ENCODE measurements at regions not wholly inside any gene's neighbourhood (a gene's known extent, or its start where the extent isn't known, plus 50 kb on each side); places are given as distances from the start of the nearest gene placed in this dataset.

GRCh38 chr17:54527941-54528340, 372.7 kb upstream of the TOM1L1 start:
- Histone ChIP-seq H3K4me2 (ENCODE audit: low read length) (no peak overlapping the region), H3K36me3 (ENCODE audit: insufficient read depth, low read length) (no peaks in the 10 kb centered on the region), H3K9me2 (ENCODE audit: insufficient read depth, low read length) (no peaks in the 10 kb centered on the region), H3K9me3 (ENCODE audit: low read length) (no peaks in the 10 kb centered on the region), H3K27me3 (ENCODE audit: insufficient read depth, low read depth, low read length) (no peaks in the 10 kb centered on the region), H4K20me1 (ENCODE audit: insufficient read depth) (no peaks in the 10 kb centered on the region), H3K79me2 (replicated peaks; ENCODE audit: insufficient read depth, low read length) (no peaks in the 10 kb centered on the region), H3K9ac (ENCODE audit: low read length) (no peak overlapping the region), H3F3A (ENCODE audit: insufficient read depth, low read length, poor library complexity, severe bottlenecking) (no peaks in the 10 kb centered on the region), H3K4me3 (ENCODE audit: low read length) (no peak overlapping the region), H2AFZ (ENCODE audit: low read depth, low read length) (no peak overlapping the region), H3K27ac (ENCODE audit: low read length) (no peak overlapping the region)
- TF ChIP-seq SMC3 (conservative IDR thresholded peaks at IDR 0.05; ENCODE audit: poor library complexity), result no peak
- no peak for TF ChIP-seq REST (IDR thresholded peaks at IDR 0.05; ENCODE audit: borderline replicate concordance)
- no peak for TF ChIP-seq EP300 (conservative IDR thresholded peaks at IDR 0.05; ENCODE audit: poor library complexity, severe bottlenecking)
- TF ChIP-seq RAD21 (conservative IDR thresholded peaks at IDR 0.05), result no peak
- no peak for TF ChIP-seq TAF1 (IDR thresholded peaks at IDR 0.05; ENCODE audit: low read depth)
- no peak for TF ChIP-seq EZH2 (IDR thresholded peaks at IDR 0.05; ENCODE audit: borderline replicate concordance, insufficient read depth, low read length, poor library complexity, severe bottlenecking)
- no peak for TF ChIP-seq MXI1 (conservative IDR thresholded peaks at IDR 0.05; ENCODE audit: poor library complexity, severe bottlenecking)
- no peak for TF ChIP-seq POLR2AphosphoS5 (IDR thresholded peaks at IDR 0.05)
- TF ChIP-seq, protein P1, sequence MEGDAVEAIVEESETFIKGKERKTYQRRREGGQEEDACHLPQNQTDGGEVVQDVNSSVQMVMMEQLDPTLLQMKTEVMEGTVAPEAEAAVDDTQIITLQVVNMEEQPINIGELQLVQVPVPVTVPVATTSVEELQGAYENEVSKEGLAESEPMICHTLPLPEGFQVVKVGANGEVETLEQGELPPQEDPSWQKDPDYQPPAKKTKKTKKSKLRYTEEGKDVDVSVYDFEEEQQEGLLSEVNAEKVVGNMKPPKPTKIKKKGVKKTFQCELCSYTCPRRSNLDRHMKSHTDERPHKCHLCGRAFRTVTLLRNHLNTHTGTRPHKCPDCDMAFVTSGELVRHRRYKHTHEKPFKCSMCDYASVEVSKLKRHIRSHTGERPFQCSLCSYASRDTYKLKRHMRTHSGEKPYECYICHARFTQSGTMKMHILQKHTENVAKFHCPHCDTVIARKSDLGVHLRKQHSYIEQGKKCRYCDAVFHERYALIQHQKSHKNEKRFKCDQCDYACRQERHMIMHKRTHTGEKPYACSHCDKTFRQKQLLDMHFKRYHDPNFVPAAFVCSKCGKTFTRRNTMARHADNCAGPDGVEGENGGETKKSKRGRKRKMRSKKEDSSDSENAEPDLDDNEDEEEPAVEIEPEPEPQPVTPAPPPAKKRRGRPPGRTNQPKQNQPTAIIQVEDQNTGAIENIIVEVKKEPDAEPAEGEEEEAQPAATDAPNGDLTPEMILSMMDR (IDR thresholded peaks at IDR 0.05; ENCODE audit: poor library complexity, severe bottlenecking), result no peak

DNA sequence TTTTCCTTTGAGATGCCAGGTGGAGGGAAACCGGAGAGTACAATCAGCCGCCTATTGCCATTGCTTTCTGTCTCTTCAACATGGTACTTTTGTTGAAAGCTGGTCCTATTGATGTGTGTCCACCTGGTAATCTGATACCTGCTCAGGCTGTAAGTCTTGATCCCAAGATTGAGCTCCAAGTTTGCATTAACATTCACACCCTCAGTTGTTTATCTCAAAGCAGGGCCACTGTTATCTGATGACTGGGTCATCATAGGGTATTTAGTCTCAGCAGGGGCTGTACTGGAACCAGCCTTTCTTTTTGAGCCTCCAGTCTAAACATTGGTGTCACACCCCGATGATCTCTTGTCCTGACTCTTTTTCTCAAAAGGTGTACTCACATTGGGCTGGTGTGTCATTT, 370.3 kb upstream of the TOM1L1 start:
- Histone ChIP-seq H3K9ac (ENCODE audit: low read length) (no peak overlapping the region), H4K20me1 (ENCODE audit: insufficient read depth) (no peaks in the 10 kb centered on the region), H3F3A (ENCODE audit: insufficient read depth, low read length, poor library complexity, severe bottlenecking) (no peaks in the 10 kb centered on the region), H3K9me3 (ENCODE audit: low read length) (no peaks in the 10 kb centered on the region), H3K36me3 (ENCODE audit: insufficient read depth, low read length) (no peaks in the 10 kb centered on the region), H3K79me2 (replicated peaks; ENCODE audit: insufficient read depth, low read length) (no peaks in the 10 kb centered on the region), H3K27ac (ENCODE audit: low read length) (no peak overlapping the region), H3K27me3 (ENCODE audit: insufficient read depth, low read depth, low read length) (no peaks in the 10 kb centered on the region), H3K9me2 (ENCODE audit: insufficient read depth, low read length) (no peaks in the 10 kb centered on the region), H3K4me3 (ENCODE audit: low read length) (no peak overlapping the region), H2AFZ (ENCODE audit: low read depth, low read length) (no peak overlapping the region), H3K4me2 (ENCODE audit: low read length) (no peak overlapping the region)
- TF ChIP-seq EP300 (conservative IDR thresholded peaks at IDR 0.05; ENCODE audit: poor library complexity, severe bottlenecking) (no peak), POLR2AphosphoS5 (IDR thresholded peaks at IDR 0.05) (no peak), SMC3 (conservative IDR thresholded peaks at IDR 0.05; ENCODE audit: poor library complexity) (no peak), REST (IDR thresholded peaks at IDR 0.05; ENCODE audit: borderline replicate concordance) (no peak), TAF1 (IDR thresholded peaks at IDR 0.05; ENCODE audit: low read depth) (no peak), RAD21 (conservative IDR thresholded peaks at IDR 0.05) (no peak), EZH2 (IDR thresholded peaks at IDR 0.05; ENCODE audit: borderline replicate concordance, insufficient read depth, low read length, poor library complexity, severe bottlenecking) (no peak), MXI1 (conservative IDR thresholded peaks at IDR 0.05; ENCODE audit: poor library complexity, severe bottlenecking) (no peak)
- TF ChIP-seq, protein P1 (IDR thresholded peaks at IDR 0.05; ENCODE audit: poor library complexity, severe bottlenecking), result no peak
